ENCODE measurements at regions not wholly inside any gene's neighbourhood (a gene's known extent, or its start where the extent isn't known, plus 50 kb on each side); places are given as distances from the start of the nearest gene placed in this dataset.

Small RNA genes in the stretch of these regions (microRNA-seq; reads per million reads assigned to microRNA genes)
- gene MIR187: 182 reads per million, percentile 68 among the genes with 10 or more reads in this experiment

All from type B pancreatic cell (in vitro differentiated cells).